GM23338 (cell line): ENCODE measurements at regions not wholly inside any gene's neighbourhood (a gene's known extent, or its start where the extent isn't known, plus 50 kb on each side); places are given as distances from the start of the nearest gene placed in this dataset.

Source experiments
- ATAC-seq: fragments of 200-7000 bp; cut with Tn5 transposase; 3 replicates; pipeline ENCODE4 v1.9.1; 2020
- DNase-seq: peaks from one replicate; pipeline ENCODE4 v3.0.0-alpha.2; 2015; ENCODE audit warnings: low spot score
- H2AFZ ChIP-seq: fragments of 200-600 bp; sonication (generic); 2 replicates; pipeline ENCODE4 v1.8.0; 2016; ENCODE audit warnings: antibody characterized with exemption, mild to moderate bottlenecking, moderate library complexity
- H3F3A ChIP-seq: fragments of 200-600 bp; sonication (generic); replicated peaks from 2 replicates; pipeline ENCODE4 v1.8.0; 2017; ENCODE audit warnings: antibody characterized with exemption, mixed run types, low read depth
- H3K27ac ChIP-seq: fragments of 200-600 bp; sonication (generic); 2 replicates; pipeline ENCODE4 v1.6.1; 2016; ENCODE audit warnings: low read depth
- H3K27me3 ChIP-seq: fragments of 200-600 bp; sonication (generic); 2 replicates; pipeline ENCODE4 v1.8.0; 2016; ENCODE audit warnings: mild to moderate bottlenecking, mixed run types, moderate library complexity; ENCODE audit not compliant: insufficient read depth
- H3K36me3 ChIP-seq: fragments of 200-600 bp; sonication (generic); 2 replicates; pipeline ENCODE4 v1.8.0; 2016; ENCODE audit warnings: mild to moderate bottlenecking; ENCODE audit not compliant: insufficient read depth
- H3K4me1 ChIP-seq: fragments of 200-600 bp; sonication (generic); 2 replicates; pipeline ENCODE4 v1.8.0; 2016; ENCODE audit warnings: mild to moderate bottlenecking, moderate library complexity; ENCODE audit not compliant: insufficient read depth
- H3K4me2 ChIP-seq: fragments of 200-600 bp; sonication (generic); 2 replicates; pipeline ENCODE4 v1.7.1; 2017; ENCODE audit warnings: mixed run types
- H3K4me3 ChIP-seq: fragments of 200-600 bp; sonication (generic); 2 replicates; pipeline ENCODE4 v1.6.1; 2016; ENCODE audit warnings: mixed run types
- H3K79me2 ChIP-seq: fragments of 200-600 bp; sonication (generic); replicated peaks from 2 replicates; pipeline ENCODE4 v1.8.0; 2017; ENCODE audit warnings: mild to moderate bottlenecking; ENCODE audit not compliant: insufficient read depth
- H3K9me2 ChIP-seq: fragments of 200-600 bp; sonication (generic); 2 replicates; pipeline ENCODE4 v1.8.0; 2017; ENCODE audit not compliant: insufficient read depth
- H4K20me1 ChIP-seq: fragments of 200-600 bp; sonication (generic); replicated peaks from 2 replicates; pipeline ENCODE4 v1.8.0; 2017; ENCODE audit warnings: mild to moderate bottlenecking; ENCODE audit not compliant: insufficient read depth
- H3K27ac Mint-ChIP-seq: 2 replicates; pipeline ENCODE4 v1.8.0; 2020; ENCODE audit warnings: inconsistent platforms, mild to moderate bottlenecking, moderate library complexity, mixed read lengths
- H3K27me3 Mint-ChIP-seq: 3 replicates; pipeline ENCODE4 v1.8.0; 2022; ENCODE audit warnings: low read depth, mild to moderate bottlenecking, moderate library complexity, mixed read lengths, inconsistent platforms; ENCODE audit not compliant: insufficient read depth, poor library complexity
- H3K36me3 Mint-ChIP-seq: 3 replicates; pipeline ENCODE4 v1.8.0; 2021; ENCODE audit warnings: low read depth, mild to moderate bottlenecking, inconsistent platforms, moderate library complexity, mixed read lengths
- H3K4me1 Mint-ChIP-seq: 3 replicates; pipeline ENCODE4 v1.8.0; 2020; ENCODE audit warnings: mild to moderate bottlenecking, inconsistent platforms, mixed read lengths
- H3K4me3 Mint-ChIP-seq: 3 replicates; pipeline ENCODE4 v1.8.0; 2021; ENCODE audit warnings: moderate library complexity, mild to moderate bottlenecking, inconsistent platforms, mixed read lengths
- H3K9me3 Mint-ChIP-seq: 3 replicates; pipeline ENCODE4 v1.8.0; 2020; ENCODE audit warnings: moderate library complexity, mild to moderate bottlenecking, inconsistent platforms, mixed read lengths
- CREB1 ChIP-seq: fragments of 250-450 bp; sonication (Bioruptor Pico); IDR thresholded peaks from 2 replicates; pipeline ENCODE4 v1.5.0; 2020; ENCODE audit warnings: low read depth, mild to moderate bottlenecking, moderate library complexity
- CTCF ChIP-seq, 2 experiments: fragments of 200-600 bp in 1 of 2; sonication (generic) in 1 of 2; conservative IDR thresholded peaks; 2 replicates each; pipeline versions ENCODE4 v1.5.1 to v1.6.1; 2016 to 2017; ENCODE audit warnings: antibody characterized with exemption in 2 of 2, low read depth in 2 of 2, mild to moderate bottlenecking in 2 of 2, moderate library complexity in 1 of 2
- EZH2 ChIP-seq: fragments of 200-600 bp; sonication (generic); IDR thresholded peaks from one replicate; pipeline ENCODE4 v1.8.0; 2017; ENCODE audit warnings: antibody characterized with exemption, mild to moderate bottlenecking, low read depth; ENCODE audit not compliant: unreplicated experiment
- EZH2phosphoT487 ChIP-seq: fragments of 200-600 bp; sonication (generic); IDR thresholded peaks from one replicate; pipeline ENCODE4 v1.8.1; 2018; ENCODE audit warnings: antibody characterized with exemption; ENCODE audit not compliant: unreplicated experiment
- JUNB ChIP-seq: IDR thresholded peaks from one replicate; pipeline ENCODE4 v1.6.1; 2016; ENCODE audit warnings: antibody characterized with exemption; ENCODE audit not compliant: unreplicated experiment
- STAT1 ChIP-seq: IDR thresholded peaks from one replicate; pipeline ENCODE4 v1.6.1; 2016; ENCODE audit warnings: antibody characterized with exemption; ENCODE audit not compliant: unreplicated experiment
- ZNF462 ChIP-seq: fragments of 250-450 bp; sonication (Bioruptor Pico); IDR thresholded peaks from 2 replicates; pipeline ENCODE4 v1.5.0; 2020; ENCODE audit warnings: mild to moderate bottlenecking, moderate library complexity
- TF ChIP-seq, protein P1 (sequence below): IDR thresholded peaks from one replicate; pipeline ENCODE4 v1.6.1; 2018; ENCODE audit warnings: antibody characterized with exemption; ENCODE audit not compliant: unreplicated experiment
- TF ChIP-seq, protein P2 (sequence below): IDR thresholded peaks from 2 replicates; pipeline ENCODE4 v1.6.1; 2016; ENCODE audit warnings: antibody characterized with exemption

DNA sequence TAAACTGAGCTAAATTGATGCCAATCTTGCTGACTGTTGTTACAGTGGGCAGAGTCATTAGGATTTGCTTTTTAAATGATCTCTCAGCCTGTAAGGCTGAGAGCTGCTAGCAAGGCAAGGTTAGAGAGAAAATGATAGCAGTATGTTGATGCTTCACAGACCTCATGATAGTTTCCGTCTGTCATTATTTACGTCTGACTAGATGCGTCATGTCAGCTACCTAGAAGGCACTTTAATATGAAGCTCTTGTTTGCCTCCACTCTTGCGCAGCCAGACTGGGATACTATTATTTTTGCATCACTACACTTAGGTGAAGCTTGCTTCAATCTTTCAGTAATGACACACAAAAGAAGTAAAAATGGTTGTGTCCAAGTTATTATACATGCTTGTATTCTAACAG lies 313.8 kb downstream of the LNPK start:
- no peak overlapping the region for H3K4me2 ChIP-seq
- H3K9me2 ChIP-seq, result no peaks in the 10 kb centered on the region
- no peaks in the 10 kb centered on the region for H3K4me1 Mint-ChIP-seq
- no peaks in the 10 kb centered on the region for H3K27me3 Mint-ChIP-seq
- H3K27ac Mint-ChIP-seq, result no peak overlapping the region
- no peak overlapping the region for H3K4me3 Mint-ChIP-seq
- ATAC-seq (no peak), DNase-seq (no peak)
- H2AFZ ChIP-seq, result no peak overlapping the region
- no peaks in the 10 kb centered on the region for H3K4me1 ChIP-seq
- no peaks in the 10 kb centered on the region for H4K20me1 ChIP-seq
- no peaks in the 10 kb centered on the region for H3K27me3 ChIP-seq
- TF ChIP-seq CTCF (conservative IDR thresholded peaks at IDR 0.05; ENCODE audit: low read depth in 2 of 2), result no peak
- TF ChIP-seq STAT1, result no peak
- TF ChIP-seq JUNB, result no peak
- TF ChIP-seq EZH2phosphoT487, result no peak
- no peak for TF ChIP-seq CREB1 (CRISPR knock-in tag)
- TF ChIP-seq, protein P1, sequence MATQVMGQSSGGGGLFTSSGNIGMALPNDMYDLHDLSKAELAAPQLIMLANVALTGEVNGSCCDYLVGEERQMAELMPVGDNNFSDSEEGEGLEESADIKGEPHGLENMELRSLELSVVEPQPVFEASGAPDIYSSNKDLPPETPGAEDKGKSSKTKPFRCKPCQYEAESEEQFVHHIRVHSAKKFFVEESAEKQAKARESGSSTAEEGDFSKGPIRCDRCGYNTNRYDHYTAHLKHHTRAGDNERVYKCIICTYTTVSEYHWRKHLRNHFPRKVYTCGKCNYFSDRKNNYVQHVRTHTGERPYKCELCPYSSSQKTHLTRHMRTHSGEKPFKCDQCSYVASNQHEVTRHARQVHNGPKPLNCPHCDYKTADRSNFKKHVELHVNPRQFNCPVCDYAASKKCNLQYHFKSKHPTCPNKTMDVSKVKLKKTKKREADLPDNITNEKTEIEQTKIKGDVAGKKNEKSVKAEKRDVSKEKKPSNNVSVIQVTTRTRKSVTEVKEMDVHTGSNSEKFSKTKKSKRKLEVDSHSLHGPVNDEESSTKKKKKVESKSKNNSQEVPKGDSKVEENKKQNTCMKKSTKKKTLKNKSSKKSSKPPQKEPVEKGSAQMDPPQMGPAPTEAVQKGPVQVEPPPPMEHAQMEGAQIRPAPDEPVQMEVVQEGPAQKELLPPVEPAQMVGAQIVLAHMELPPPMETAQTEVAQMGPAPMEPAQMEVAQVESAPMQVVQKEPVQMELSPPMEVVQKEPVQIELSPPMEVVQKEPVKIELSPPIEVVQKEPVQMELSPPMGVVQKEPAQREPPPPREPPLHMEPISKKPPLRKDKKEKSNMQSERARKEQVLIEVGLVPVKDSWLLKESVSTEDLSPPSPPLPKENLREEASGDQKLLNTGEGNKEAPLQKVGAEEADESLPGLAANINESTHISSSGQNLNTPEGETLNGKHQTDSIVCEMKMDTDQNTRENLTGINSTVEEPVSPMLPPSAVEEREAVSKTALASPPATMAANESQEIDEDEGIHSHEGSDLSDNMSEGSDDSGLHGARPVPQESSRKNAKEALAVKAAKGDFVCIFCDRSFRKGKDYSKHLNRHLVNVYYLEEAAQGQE, result no peak
- no peak for TF ChIP-seq EZH2
- TF ChIP-seq ZNF462 (CRISPR knock-in tag), result no peak
- TF ChIP-seq, protein P2, sequence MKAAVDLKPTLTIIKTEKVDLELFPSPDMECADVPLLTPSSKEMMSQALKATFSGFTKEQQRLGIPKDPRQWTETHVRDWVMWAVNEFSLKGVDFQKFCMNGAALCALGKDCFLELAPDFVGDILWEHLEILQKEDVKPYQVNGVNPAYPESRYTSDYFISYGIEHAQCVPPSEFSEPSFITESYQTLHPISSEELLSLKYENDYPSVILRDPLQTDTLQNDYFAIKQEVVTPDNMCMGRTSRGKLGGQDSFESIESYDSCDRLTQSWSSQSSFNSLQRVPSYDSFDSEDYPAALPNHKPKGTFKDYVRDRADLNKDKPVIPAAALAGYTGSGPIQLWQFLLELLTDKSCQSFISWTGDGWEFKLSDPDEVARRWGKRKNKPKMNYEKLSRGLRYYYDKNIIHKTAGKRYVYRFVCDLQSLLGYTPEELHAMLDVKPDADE, result no peak
- H3K36me3 Mint-ChIP-seq, result no peaks in the 10 kb centered on the region
- H3K36me3 ChIP-seq, result no peaks in the 10 kb centered on the region
- no peaks in the 10 kb centered on the region for H3K9me3 Mint-ChIP-seq
- H3K4me3 ChIP-seq, result no peak overlapping the region
- no peaks in the 10 kb centered on the region for H3F3A ChIP-seq
- H3K27ac ChIP-seq, result no peak overlapping the region
- H3K79me2 ChIP-seq, result no peaks in the 10 kb centered on the region
